GM23248 (cell line): ENCODE measurements at regions not wholly inside any gene's neighbourhood (a gene's known extent, or its start where the extent isn't known, plus 50 kb on each side); places are given as distances from the start of the nearest gene placed in this dataset.
"Not testable (repeated sequence)": the region's sequence is repeated elsewhere in the genome, so short reads cannot be mapped to it uniquely, and the experiment has no call there.

Experiments used
- DNase-seq: peaks from one replicate; pipeline ENCODE4 v3.0.0-alpha.2; 2015
- H2AFZ ChIP-seq: fragments of 200-600 bp; sonication (generic); 2 replicates; pipeline ENCODE4 v1.6.1; 2016; ENCODE audit warnings: antibody characterized with exemption
- H3F3A ChIP-seq: fragments of 200-600 bp; sonication (generic); 2 replicates; pipeline ENCODE4 v1.6.1; 2016; ENCODE audit warnings: mild to moderate bottlenecking, antibody characterized with exemption, mixed run types; ENCODE audit not compliant: insufficient read depth
- H3K27ac ChIP-seq: fragments of 200-600 bp; sonication (generic); 2 replicates; pipeline ENCODE4 v1.5.1; 2016; ENCODE audit warnings: mild to moderate bottlenecking
- H3K27me3 ChIP-seq: fragments of 200-600 bp; sonication (generic); replicated peaks from 2 replicates; pipeline ENCODE4 v1.6.1; 2016; ENCODE audit warnings: mild to moderate bottlenecking; ENCODE audit not compliant: insufficient read depth
- H3K36me3 ChIP-seq: fragments of 200-600 bp; sonication (generic); 2 replicates; pipeline ENCODE4 v1.6.1; 2016; ENCODE audit warnings: low read depth, mild to moderate bottlenecking
- H3K4me1 ChIP-seq: fragments of 200-600 bp; sonication (generic); 2 replicates; pipeline ENCODE4 v1.6.1; 2016; ENCODE audit warnings: mild to moderate bottlenecking; ENCODE audit not compliant: insufficient read depth
- H3K4me2 ChIP-seq: fragments of 200-600 bp; sonication (generic); one replicate; pipeline ENCODE4 v1.6.1; 2016; ENCODE audit warnings: mild to moderate bottlenecking; ENCODE audit not compliant: unreplicated experiment
- H3K4me3 ChIP-seq: fragments of 200-600 bp; sonication (generic); 2 replicates; pipeline ENCODE4 v1.5.1; 2016; ENCODE audit warnings: mild to moderate bottlenecking
- H3K79me2 ChIP-seq: fragments of 200-600 bp; sonication (generic); 2 replicates; pipeline ENCODE4 v1.6.1; 2016; ENCODE audit warnings: mild to moderate bottlenecking; ENCODE audit not compliant: insufficient read depth
- H3K9ac ChIP-seq: fragments of 200-600 bp; sonication (generic); 2 replicates; pipeline ENCODE4 v1.6.1; 2016; ENCODE audit warnings: mild to moderate bottlenecking
- H3K9me2 ChIP-seq: fragments of 200-600 bp; sonication (generic); 2 replicates; pipeline ENCODE4 v1.6.1; 2016; ENCODE audit warnings: mixed run types, mild to moderate bottlenecking, moderate library complexity; ENCODE audit not compliant: insufficient read depth
- H3K9me3 ChIP-seq: fragments of 200-600 bp; sonication (generic); one replicate; pipeline ENCODE4 v1.6.1; 2017; ENCODE audit warnings: low read depth
- H4K20me1 ChIP-seq: fragments of 200-600 bp; sonication (generic); 2 replicates; pipeline ENCODE4 v1.6.0; 2016; ENCODE audit not compliant: insufficient read depth
- EZH2 ChIP-seq: fragments of 200-600 bp; sonication (generic); IDR thresholded peaks from 2 replicates; pipeline ENCODE4 v1.6.1; 2018; ENCODE audit warnings: antibody characterized with exemption, mild to moderate bottlenecking; ENCODE audit not compliant: insufficient read depth, poor library complexity, severe bottlenecking
- EZH2phosphoT487 ChIP-seq: fragments of 200-600 bp; sonication (generic); IDR thresholded peaks from 2 replicates; pipeline ENCODE4 v1.6.1; 2018; ENCODE audit warnings: antibody characterized with exemption, moderate library complexity, mild to moderate bottlenecking, low read depth; ENCODE audit not compliant: insufficient read depth
- WGBS, 2 experiments: methylation state at CpG; one replicate each; pipeline ENCODE4 v1.1.6; 2015 to 2017; ENCODE audit warnings: low lambda C conversion rate in 2 of 2, low coverage in 1 of 2; ENCODE audit errors: missing lambda C conversion rate in 2 of 2; 5-methylcytosine and 5-hydroxymethylcytosine counted together
- in situ Hi-C: fragments of 300-500 bp; cut with MboI; formaldehyde crosslinking; loops from 2 replicates; pipeline ENCODE4 v1.15.0; 2020

- Histone ChIP-seq H3K36me3 (no peaks in the 10 kb centered on the region), H3F3A (no peaks in the 10 kb centered on the region), H3K79me2 (no peaks in the 10 kb centered on the region), H3K27me3 (no peaks in the 10 kb centered on the region), H3K9me3 (no peaks in the 10 kb centered on the region), H3K4me2 (no peak overlapping the region), H3K4me1 (no peaks in the 10 kb centered on the region), H2AFZ (no peak overlapping the region), H3K9me2 (no peaks in the 10 kb centered on the region), H3K27ac (no peak overlapping the region), H3K4me3 (no peak overlapping the region), H3K9ac (no peak overlapping the region), H4K20me1 (no peaks in the 10 kb centered on the region)
- in situ Hi-C loops: no loop called here
- 9 to 23% methylated on average over 5 to 6 of the region's 6 CpGs for WGBS, 2 experiments
- DNase-seq: no peak
- TF ChIP-seq EZH2 (no peak), EZH2phosphoT487 (no peak)
These were observed 615.3 kb downstream of the PDHA2 start for GRCh38 chr4:96455045-96455720.

- H3K9me2 ChIP-seq, H3K27me3 ChIP-seq, H3K4me2 ChIP-seq, H3K4me3 ChIP-seq, DNase-seq, H3K9me3 ChIP-seq, in situ Hi-C loops, H2AFZ ChIP-seq, H3K27ac ChIP-seq, H3K9ac ChIP-seq, H3F3A ChIP-seq, H3K4me1 ChIP-seq, H3K79me2 ChIP-seq, H4K20me1 ChIP-seq, H3K36me3 ChIP-seq: not testable (repeated sequence)
- 31 to 39% methylated on average over 4 of the region's 4 CpGs for WGBS, 2 experiments
These were observed 618.1 kb downstream of the PDHA2 start for GRCh38 chr4:96458031-96458430.

- Histone ChIP-seq H3K4me1 (no peaks in the 10 kb centered on the region), H4K20me1 (no peaks in the 10 kb centered on the region), H3K9me3 (no peaks in the 10 kb centered on the region), H2AFZ (no peak overlapping the region), H3K4me3 (no peak overlapping the region), H3K4me2 (no peak overlapping the region), H3K9me2 (no peaks in the 10 kb centered on the region), H3K79me2 (no peaks in the 10 kb centered on the region), H3K27ac (no peak overlapping the region), H3F3A (no peaks in the 10 kb centered on the region), H3K36me3 (no peaks in the 10 kb centered on the region), H3K27me3 (no peaks in the 10 kb centered on the region), H3K9ac (no peak overlapping the region)
- in situ Hi-C loops: no loop called here
- no peak for DNase-seq
- 0 to 8% methylated on average over 1 of the region's 1 CpG for WGBS, 2 experiments
- no peak for TF ChIP-seq EZH2
- TF ChIP-seq EZH2phosphoT487: no peak
These were observed 619.2 kb downstream of the PDHA2 start for GRCh38 chr4:96459105-96459504.

GRCh38 chr4:96465834-96466233, 625.9 kb downstream of the PDHA2 start:
- Histone ChIP-seq H2AFZ (no peak overlapping the region), H3K4me2 (no peak overlapping the region), H3K27me3 (no peaks in the 10 kb centered on the region), H3K9me3 (no peaks in the 10 kb centered on the region), H3K4me3 (no peak overlapping the region), H3K79me2 (no peaks in the 10 kb centered on the region), H3K9me2 (no peaks in the 10 kb centered on the region), H4K20me1 (no peaks in the 10 kb centered on the region), H3K9ac (no peak overlapping the region), H3K36me3 (no peaks in the 10 kb centered on the region), H3F3A (no peaks in the 10 kb centered on the region), H3K27ac (no peak overlapping the region), H3K4me1 (no peaks in the 10 kb centered on the region)
- no peak for DNase-seq
- TF ChIP-seq EZH2: no peak
- no peak for TF ChIP-seq EZH2phosphoT487
- 5 to 8% methylated on average over 2 of the region's 2 CpGs for WGBS, 2 experiments
- in situ Hi-C loops: no loop called here
